ENCODE measurements at regions not wholly inside any gene's neighbourhood (a gene's known extent, or its start where the extent isn't known, plus 50 kb on each side); places are given as distances from the start of the nearest gene placed in this dataset.

DNA sequence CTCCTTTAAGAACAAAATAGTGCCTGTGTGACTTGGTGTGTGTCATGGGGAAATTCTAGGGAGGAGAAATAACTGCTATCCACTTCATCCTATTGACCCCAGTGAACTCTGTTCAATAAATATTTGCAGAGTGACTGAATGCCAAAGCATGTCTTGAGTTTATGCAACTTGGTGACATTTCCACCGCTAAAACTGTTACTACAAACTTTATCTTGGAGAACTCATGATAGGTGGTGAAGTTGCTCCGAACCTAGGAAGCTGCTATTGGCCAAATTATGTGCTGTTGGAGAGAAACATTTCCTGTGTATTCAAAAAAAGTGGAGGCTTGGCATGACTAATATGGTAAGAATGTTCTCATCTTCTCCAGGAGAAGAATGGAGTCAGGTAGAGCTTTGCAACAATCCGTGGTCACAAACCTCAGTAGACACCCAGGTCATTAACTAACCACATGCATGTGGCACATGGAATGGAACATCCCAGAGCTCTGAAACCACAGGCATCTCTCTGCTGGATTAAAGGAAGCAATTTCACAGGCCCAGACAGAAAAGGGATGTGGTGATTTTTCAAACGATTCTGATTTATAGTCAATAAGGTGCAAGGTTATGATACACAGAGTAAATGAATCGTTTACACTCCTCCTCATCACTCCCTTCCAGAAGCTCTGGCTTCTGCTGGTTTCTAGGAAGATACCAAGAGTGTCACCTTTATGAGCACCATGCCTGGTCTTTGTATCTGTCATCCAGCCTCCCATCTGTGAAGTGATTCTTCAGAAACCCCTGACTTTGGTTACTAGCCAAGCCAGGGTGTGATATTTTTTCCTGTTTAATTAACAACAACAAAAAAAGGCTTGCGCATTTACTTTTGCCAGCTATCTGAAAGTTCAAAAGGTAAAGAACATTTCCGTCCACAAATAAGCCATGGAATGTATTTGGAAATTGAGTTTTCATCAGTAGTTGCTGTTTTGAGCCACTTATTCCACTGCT is 361.1 kb downstream of the TGFB2 start:
- peak in 1 of 3 donors; percentile 19 for DNase-seq (ENCODE audit: low read depth in 3 of 3, low spot score in 2 of 3)

- DNase-seq (ENCODE audit: low read depth in 3 of 3, low spot score in 2 of 3), result no peak
These were observed 365.9 kb downstream of the TGFB2 start for GRCh38 chr1:218711001-218711400.

DNA sequence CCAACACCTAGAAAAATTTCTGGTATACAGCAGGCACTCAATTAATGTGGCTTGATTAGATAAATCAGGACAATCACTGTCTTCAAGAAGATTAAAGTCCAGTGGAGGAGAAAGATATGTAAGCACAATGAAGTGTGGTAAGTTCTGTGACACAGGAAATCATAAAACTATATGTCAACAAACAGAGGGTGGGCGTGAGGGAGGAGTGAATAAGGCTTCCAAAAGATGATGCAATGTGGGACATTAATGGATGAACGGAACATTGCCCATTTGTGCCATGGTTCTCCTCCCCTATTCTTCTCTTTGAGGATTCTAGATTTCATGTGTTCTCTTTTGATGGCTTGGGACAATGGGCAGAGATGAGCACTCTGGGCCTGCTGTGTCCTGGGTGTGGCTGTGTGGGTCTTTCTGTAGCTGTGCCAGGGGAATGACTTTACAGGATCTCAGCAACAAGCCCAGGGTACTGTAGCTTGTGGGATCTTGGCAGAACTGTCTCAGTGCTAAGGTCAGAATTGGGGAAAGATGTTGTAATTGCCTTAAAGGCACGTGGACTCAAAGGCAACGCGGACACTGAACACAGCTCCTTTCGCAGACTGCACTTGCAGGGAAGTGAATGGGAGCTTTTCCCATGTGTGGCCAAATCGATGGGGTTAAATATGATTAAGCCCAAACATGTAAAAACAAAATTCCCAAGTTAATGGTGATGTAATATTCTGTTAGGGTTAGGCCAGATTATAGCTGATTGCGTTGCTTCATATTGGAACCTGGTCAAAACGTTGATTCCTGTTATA is 366.9 kb downstream of the TGFB2 start:
- DNase-seq (ENCODE audit: low read depth in 3 of 3, low spot score in 2 of 3), result no peak

GRCh38 chr1:218712677-218713076 is 367.5 kb downstream of the TGFB2 start:
- no peak for DNase-seq (ENCODE audit: low read depth in 3 of 3, low spot score in 2 of 3)

DNA sequence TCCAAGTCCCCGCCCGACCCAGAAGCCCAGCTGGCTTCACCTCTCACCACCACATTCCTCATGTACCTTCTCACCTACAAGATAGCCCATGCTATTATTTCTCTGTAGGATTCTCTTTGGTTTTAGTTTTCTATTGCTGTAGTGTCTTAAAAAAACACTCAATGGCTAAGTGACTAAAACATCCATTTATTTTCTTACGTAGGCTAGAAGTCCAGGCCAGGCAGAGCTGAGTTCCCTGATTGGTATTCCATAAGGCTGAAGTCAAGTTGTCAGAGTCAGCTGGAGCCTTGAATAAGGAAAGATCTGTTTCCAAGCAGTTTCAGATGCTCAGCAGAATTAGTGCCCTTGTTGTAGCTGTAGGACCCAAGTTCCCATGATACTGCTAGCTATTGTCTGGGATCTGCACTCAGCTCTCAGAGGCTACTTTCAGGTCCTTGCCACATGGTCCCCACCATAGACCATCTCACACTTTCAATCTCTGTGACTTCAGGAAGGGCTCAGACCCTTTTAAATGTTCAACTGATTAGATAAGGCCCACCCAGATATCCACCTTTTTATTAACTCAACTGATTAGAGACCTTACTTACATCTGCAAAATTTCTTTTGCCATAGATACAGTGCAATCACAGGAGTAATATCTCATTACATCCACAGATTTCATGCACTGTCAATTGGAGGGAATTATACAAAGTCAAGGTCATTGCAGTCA is 371.0 kb downstream of the TGFB2 start:
- no peak for DNase-seq (ENCODE audit: low read depth in 3 of 3, low spot score in 2 of 3)

DNA sequence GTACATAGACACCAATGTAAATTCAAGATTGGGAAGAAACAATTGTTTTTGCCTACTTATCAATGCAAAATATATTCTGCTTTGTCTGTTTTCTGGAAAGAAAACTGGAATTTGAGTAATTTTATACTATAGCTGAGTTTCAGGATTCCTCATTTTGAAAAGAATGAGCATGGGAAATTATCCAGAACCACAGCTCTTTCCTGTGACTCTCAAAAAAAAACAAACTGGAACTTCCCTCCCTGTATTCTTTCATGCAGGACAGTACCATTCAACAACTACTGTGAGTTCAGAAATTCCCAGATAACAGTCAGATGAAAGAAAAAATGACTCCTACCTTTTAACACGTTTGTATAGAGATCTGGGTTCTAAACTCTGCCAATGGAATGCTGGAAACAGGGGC is 372.4 kb downstream of the TGFB2 start:
- DNase-seq (ENCODE audit: low read depth in 3 of 3, low spot score in 2 of 3), result no peak

GRCh38 chr1:218718206-218718605 is 373.1 kb downstream of the TGFB2 start:
- no peak for DNase-seq (ENCODE audit: low read depth in 3 of 3, low spot score in 2 of 3)

DNA sequence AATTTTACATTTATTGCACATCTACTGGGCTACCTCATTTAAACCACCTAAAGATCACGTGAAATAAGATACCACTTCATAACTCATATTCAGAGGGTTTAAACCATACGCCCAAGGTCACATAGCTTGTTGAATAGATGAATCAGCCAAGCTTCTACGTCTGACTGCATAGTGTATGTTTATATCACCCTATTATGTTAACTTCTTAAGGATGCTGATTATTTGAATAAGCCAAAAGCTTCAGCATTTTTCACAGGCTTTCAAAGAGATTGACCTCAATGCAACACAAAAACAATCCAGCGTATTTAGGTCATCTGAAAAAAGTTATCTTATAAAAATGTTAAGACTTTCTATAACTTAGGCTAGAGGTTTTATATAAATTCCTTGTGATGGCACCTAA is 373.8 kb downstream of the TGFB2 start:
- no peak for DNase-seq (ENCODE audit: low read depth in 3 of 3, low spot score in 2 of 3)

DNA sequence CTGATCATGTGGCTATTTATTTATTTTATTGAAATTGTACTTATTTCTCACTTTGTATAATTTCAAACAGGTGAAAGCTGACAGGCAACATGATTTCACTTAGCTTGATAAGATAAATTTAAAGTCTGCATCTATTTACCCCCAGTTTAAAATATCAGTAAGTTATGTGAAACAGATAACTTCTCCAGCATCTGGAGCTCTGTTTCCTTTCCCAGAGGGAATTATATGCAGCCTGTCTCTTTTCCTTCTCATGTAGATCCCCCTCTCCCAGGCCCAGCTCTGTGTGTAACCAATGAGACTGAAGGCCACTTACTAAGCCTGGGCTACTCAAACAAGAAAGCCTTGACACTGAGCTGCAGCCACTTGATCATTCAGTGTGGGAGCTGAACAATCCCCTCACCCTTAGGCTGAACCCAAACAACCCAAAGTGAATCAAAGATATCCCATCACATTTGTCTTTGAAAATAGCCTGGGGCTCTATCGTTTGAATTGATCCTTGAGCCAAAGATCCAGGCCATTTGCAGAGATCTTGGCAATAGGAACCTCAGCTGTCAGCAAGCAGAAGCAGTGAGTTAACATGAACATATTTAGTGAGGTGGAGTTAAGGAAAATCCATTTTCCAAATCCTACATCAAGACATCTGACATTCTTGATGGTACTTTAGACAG is 383.9 kb downstream of the TGFB2 start:
- DNase-seq (ENCODE audit: low read depth in 3 of 3, low spot score in 2 of 3), result no peak

- no peak for DNase-seq (ENCODE audit: low read depth in 3 of 3, low spot score in 2 of 3)
These were observed 390.4 kb downstream of the TGFB2 start for GRCh38 chr1:218735436-218736032.

DNA sequence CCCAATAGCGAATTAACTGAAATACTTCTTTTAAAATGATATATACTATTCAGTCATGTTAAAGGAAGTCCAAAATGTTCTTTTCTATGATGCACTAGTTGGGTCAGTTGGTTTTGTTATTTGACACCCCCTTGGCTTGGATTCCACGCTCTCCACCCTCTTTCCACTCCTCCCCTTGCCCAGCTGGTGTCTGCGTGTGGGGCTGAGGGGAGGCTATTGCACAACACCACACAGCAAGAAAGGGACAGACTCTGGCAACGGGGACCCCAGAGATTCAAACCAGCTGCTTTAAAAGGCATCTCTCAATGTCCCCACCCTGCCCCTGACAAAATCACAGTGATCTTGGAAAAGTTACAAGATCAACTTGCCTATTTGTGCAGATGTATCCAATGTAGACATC is 394.3 kb downstream of the TGFB2 start:
- no peak for DNase-seq (ENCODE audit: low read depth in 3 of 3, low spot score in 2 of 3)

DNA sequence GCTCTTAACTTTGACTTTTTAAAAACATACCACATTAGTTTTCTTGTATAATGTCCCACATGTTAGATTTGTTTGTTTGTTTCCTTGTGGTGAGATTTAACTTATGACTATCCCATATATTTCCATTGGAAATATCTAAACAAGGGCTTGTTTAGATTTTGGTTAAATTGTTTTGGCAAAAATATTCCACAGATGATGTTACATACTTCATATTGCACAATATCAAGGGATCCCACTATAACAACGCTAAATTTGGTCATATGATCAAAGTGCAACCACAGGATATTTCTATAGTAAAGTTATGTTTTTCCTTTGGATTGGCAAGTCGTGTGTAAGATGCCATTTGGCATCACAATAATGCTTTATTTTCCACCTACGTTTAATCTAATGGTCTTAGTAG is 396.7 kb downstream of the TGFB2 start:
- no peak for DNase-seq (ENCODE audit: low read depth in 3 of 3, low spot score in 2 of 3)

DNA sequence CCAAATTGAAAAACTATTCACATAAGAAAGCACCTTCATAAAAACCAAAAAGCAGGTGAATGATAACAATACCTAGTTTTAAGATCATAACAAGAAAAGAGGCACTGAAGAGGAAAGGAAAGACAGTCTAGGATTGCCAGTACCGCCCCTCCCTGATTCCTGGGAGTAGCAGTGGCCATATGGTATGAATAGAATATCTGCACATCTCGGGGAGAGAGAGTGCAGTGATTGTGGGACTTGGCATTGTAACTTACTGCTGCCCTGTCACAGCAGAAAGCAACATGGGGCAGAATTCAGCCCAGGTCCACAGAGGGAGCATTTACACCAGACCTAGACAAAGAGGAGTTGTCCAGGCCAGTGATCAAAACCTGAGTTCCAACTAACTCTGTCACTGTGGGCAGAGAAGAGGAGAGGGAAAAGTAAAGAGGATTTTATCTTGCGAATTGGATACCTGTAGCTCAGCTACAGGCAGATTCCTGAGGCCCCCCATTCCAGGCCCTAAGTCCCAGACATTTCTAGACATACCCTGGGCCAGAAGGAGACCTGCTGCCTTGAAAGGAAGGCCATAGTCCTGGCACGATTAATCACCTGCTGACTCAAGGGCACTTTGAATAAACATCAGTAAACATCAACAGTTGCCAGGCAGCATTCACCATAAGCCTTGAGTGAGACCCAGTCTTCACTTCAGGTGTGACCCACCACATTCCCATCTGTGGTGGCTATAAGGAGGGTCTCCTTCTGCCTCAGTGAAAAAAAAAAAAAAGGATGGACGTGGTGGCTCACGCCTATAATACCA is 397.5 kb downstream of the TGFB2 start:
- DNase-seq (ENCODE audit: low read depth in 3 of 3, low spot score in 2 of 3), result no peak

DNA sequence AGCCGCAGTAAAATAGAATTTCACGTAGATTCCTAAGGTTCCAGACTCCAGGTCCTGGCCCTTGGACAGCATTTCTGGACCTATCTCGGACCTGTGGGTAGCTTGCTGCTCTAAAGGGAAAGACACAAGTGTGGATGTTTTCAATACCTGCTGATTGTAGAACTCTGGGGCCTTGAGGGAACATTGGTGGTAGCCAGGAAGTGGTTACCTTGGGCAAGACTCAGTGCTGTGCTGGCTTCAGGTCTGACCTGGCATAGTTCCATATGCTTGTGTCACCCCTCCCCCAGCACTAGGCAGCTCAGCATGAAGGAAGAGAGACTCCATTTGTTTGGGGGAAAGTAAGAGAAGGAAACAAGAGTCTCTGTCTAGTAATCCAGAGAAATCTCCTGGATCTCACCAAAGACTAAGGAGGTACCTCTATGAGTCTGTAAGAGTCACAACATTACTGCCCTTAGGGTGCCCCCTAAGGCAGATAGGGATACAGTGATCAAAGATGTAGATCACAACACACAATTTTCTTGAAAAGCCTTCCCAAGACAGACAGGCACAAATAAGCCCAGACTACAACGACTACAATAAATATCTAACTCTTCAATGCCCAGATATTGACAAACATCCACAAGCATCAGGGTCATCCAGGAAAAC is 398.8 kb downstream of the TGFB2 start:
- no peak for DNase-seq (ENCODE audit: low read depth in 3 of 3, low spot score in 2 of 3)

- DNase-seq (ENCODE audit: low read depth in 3 of 3, low spot score in 2 of 3), result no peak
These were observed 402.9 kb downstream of the TGFB2 start for GRCh38 chr1:218748071-218748470.

DNA sequence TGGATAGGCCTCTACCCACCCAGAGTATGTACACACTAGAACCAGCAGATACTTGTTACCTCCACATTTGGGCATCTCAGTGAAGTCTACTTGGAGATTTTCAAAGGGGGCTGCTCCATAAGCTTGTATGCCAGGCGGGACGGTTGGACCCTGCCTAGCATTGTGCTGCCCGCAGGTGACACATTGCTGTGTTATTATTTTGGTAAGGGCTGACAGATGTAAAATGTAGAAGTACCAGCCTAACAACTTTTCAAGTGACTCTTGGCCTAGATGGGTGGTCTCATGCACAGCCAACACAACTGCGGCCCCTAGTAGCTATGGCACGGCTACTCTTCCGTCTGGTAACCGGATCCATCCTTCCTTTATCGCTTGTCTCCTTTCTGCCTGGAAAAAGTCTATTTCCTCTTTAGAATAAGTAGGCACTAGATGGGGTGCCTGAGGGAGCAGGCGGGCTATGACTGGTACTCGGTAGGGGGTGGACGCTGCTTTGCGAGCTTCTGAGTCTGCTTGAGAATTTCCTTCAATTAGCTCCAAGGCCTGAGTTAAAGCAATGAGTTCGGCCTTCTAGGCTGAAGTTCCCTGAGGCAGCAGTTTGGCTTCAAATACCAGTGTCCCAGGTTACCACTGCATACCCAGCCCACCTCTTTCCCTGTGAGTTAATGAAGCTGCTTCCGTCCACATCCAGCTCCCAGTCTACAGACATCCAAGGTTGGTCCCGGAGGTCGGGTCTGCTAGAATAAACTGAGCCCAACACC is 405.3 kb downstream of the TGFB2 start:
- no peak for DNase-seq (ENCODE audit: low read depth in 3 of 3, low spot score in 2 of 3)

DNA sequence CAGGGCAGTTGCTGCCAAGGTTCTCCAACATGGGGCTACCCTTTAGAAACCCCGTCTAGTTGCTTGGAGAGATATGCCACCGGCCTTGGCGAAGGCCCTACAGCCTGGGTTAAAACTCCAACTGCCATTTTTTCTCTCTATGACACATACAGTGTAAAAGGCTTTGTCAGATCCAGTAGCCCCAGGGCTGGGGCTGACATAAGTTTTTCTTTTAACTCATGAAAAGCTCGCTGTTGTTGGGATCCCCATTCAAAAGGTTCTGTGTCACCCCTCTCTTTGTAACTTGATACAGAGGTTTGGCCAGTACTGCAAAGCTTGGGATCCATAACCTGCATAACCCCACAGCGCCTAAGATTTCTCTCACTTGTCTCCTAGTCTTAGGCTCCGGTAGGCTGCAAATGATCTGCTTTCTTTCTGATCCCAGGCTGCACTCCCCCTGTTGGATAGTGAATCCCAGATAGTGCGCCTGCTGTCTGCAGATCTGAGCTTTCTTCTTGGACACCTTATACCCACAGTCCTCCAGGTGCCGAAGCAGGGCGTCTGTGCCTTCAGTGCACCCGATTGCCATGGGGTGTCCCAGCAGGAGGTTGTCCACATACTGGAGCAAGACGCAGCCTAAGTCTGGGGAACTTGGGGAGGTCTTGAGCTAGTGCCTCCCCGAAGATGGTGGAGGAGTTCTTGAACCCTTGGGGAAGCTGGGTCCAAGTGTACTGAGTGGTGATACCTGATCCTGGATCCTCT is 406.2 kb downstream of the TGFB2 start:
- no peak for DNase-seq (ENCODE audit: low read depth in 3 of 3, low spot score in 2 of 3)

GRCh38 chr1:218752126-218752525 is 407.0 kb downstream of the TGFB2 start:
- DNase-seq (ENCODE audit: low read depth in 3 of 3, low spot score in 2 of 3), result no peak

Measured in right renal cortex interstitium (tissue), 3 donors.